H1 (cell line): ENCODE measurements at regions not wholly inside any gene's neighbourhood (a gene's known extent, or its start where the extent isn't known, plus 50 kb on each side); places are given as distances from the start of the nearest gene placed in this dataset.

ENCODE experiments used
- CTCF ChIA-PET: fragments of 300-600 bp; sonication (Branson Sonifier 250); formaldehyde crosslinking; loops from one replicate; lab custom pipeline; 2021; ENCODE audit not compliant: partially characterized antibody; lab: Charles Lee
- POLR2A ChIA-PET: fragments of 300-600 bp; sonication (Branson Sonifier 250); formaldehyde crosslinking; loops from one replicate; lab custom pipeline; 2021; ENCODE audit warnings: inconsistent platforms; ENCODE audit not compliant: partially characterized antibody; lab: Charles Lee
- DNase-seq, 2 experiments: peaks; one replicate each; pipeline versions ENCODE4 v3.0.0 to v3.0.0-alpha.2; 2010 to 2022; ENCODE audit warnings: low spot score in 2 of 2, low read depth in 1 of 2, mixed read lengths in 1 of 2
- FAIRE-seq: peaks from 2 replicates; lab custom pipeline; 2011; peaks lifted over from hg19 to GRCh38; lab: Jason Lieb, UNC
- H2AFZ ChIP-seq: 2 replicates; pipeline ENCODE4 v1.8.1; 2012; ENCODE audit warnings: low read length, inconsistent platforms
- H2AK5ac ChIP-seq: 2 replicates; pipeline ENCODE4 v1.6.1; 2013; ENCODE audit warnings: low read depth, low read length
- H2BK120ac ChIP-seq: replicated peaks from 2 replicates; pipeline ENCODE3; 2013; ENCODE audit warnings: low read depth, low read length, inconsistent platforms
- H2BK12ac ChIP-seq: 2 replicates; pipeline ENCODE4 v1.6.1; 2013; ENCODE audit warnings: low read depth, low read length
- H2BK15ac ChIP-seq: 2 replicates; pipeline ENCODE4 v1.6.1; 2013; ENCODE audit warnings: low read length
- H2BK20ac ChIP-seq: 2 replicates; pipeline ENCODE4 v1.6.1; 2013; ENCODE audit warnings: low read length
- H2BK5ac ChIP-seq: 2 replicates; pipeline ENCODE4 v1.6.1; 2013; ENCODE audit warnings: low read depth, low read length
- H3K14ac ChIP-seq: 2 replicates; pipeline ENCODE4 v1.6.1; 2013; ENCODE audit warnings: inconsistent platforms; ENCODE audit not compliant: insufficient read length
- H3K18ac ChIP-seq: 2 replicates; pipeline ENCODE4 v1.6.1; 2013; ENCODE audit warnings: low read length; ENCODE audit errors: extremely low read depth
- H3K23ac ChIP-seq: 2 replicates; pipeline ENCODE4 v1.6.1; 2013; ENCODE audit warnings: inconsistent platforms; ENCODE audit not compliant: insufficient read length
- H3K23me2 ChIP-seq: 2 replicates; pipeline ENCODE4 v1.6.1; 2013; ENCODE audit warnings: low read depth, low read length
- H3K27ac ChIP-seq: 2 replicates; pipeline ENCODE4 v1.6.1; 2011; ENCODE audit warnings: low read depth, low read length, inconsistent platforms
- H3K27me3 ChIP-seq, 4 experiments: replicated peaks in 1 of 4; 1 replicate in 1 of 4; 2 replicates in 3 of 4; pipeline versions ENCODE4 v1.6.1 to v1.8.1; 2011 to 2013; ENCODE audit warnings: low read length in 3 of 4, mild to moderate bottlenecking in 3 of 4, inconsistent platforms in 2 of 4, mixed read lengths in 2 of 4, moderate library complexity in 1 of 4; ENCODE audit not compliant: control insufficient read depth in 3 of 4, insufficient read depth in 3 of 4; ENCODE audit errors: extremely low read depth in 1 of 4
- H3K36me3 ChIP-seq, 4 experiments: 2 replicates each; pipeline versions ENCODE4 v1.6.1 to v1.8.1; 2011 to 2013; ENCODE audit warnings: mild to moderate bottlenecking in 4 of 4, low read length in 3 of 4, moderate library complexity in 2 of 4, control low read depth in 1 of 4, inconsistent platforms in 1 of 4; ENCODE audit not compliant: insufficient read depth in 4 of 4, control insufficient read depth in 2 of 4
- H3K4ac ChIP-seq: replicated peaks from 2 replicates; pipeline ENCODE3; 2013; ENCODE audit warnings: low read length, low read depth, mixed read lengths, inconsistent platforms; ENCODE audit not compliant: insufficient read length
- H3K4me1 ChIP-seq, 4 experiments: replicated peaks in 1 of 4; 1 replicate in 1 of 4; 2 replicates in 3 of 4; pipeline versions ENCODE4 v1.6.1 to v1.8.1; 2011 to 2013; ENCODE audit warnings: low read length in 3 of 4, inconsistent platforms in 2 of 4, mixed read lengths in 1 of 4; ENCODE audit not compliant: insufficient read depth in 4 of 4, control insufficient read depth in 3 of 4
- H3K4me2 ChIP-seq, 2 experiments: 2 replicates each; pipeline versions ENCODE4 v1.6.1 to v1.8.1; 2011 to 2013; ENCODE audit warnings: low read depth in 2 of 2, low read length in 2 of 2, control low read depth in 1 of 2, inconsistent platforms in 1 of 2, mild to moderate bottlenecking in 1 of 2; ENCODE audit not compliant: insufficient read depth in 1 of 2
- H3K4me3 ChIP-seq, 4 experiments: fragments of 200-600, 300-600 bp in 1 of 4; sonication (generic), shearing (Covaris generic), sonication (Bioruptor Twin) in 1 of 4; 2 replicates each; pipeline versions ENCODE4 v1.5.1 to v1.8.1; 2011 to 2016; ENCODE audit warnings: low read length in 4 of 4, low read depth in 3 of 4, control low read depth in 2 of 4, inconsistent platforms in 2 of 4, mild to moderate bottlenecking in 2 of 4, mixed read lengths in 1 of 4, moderate library complexity in 1 of 4; ENCODE audit not compliant: insufficient read depth in 2 of 4; ENCODE audit errors: extremely low read depth in 1 of 4
- H3K56ac ChIP-seq: replicated peaks from 2 replicates; pipeline ENCODE3; 2013; ENCODE audit warnings: low read depth, mild to moderate bottlenecking, mixed read lengths, low read length, inconsistent platforms; ENCODE audit not compliant: insufficient read length
- H3K79me1 ChIP-seq: 2 replicates; pipeline ENCODE4 v1.6.1; 2013; ENCODE audit warnings: low read depth, low read length, control low read depth
- H3K79me2 ChIP-seq, 2 experiments: 2 replicates each; pipeline versions ENCODE4 v1.6.1 to v1.8.1; 2012 to 2013; ENCODE audit warnings: low read length in 2 of 2, mild to moderate bottlenecking in 2 of 2, inconsistent platforms in 1 of 2; ENCODE audit not compliant: insufficient read depth in 2 of 2, control insufficient read depth in 1 of 2
- H3K9ac ChIP-seq, 4 experiments: replicated peaks in 1 of 4; 1 replicate in 1 of 4; 2 replicates in 3 of 4; pipeline versions ENCODE4 v1.6.1 to v1.8.1; 2011 to 2013; ENCODE audit warnings: low read depth in 3 of 4, low read length in 3 of 4, control low read depth in 2 of 4, mild to moderate bottlenecking in 2 of 4, moderate library complexity in 2 of 4, inconsistent platforms in 1 of 4; ENCODE audit errors: extremely low read depth in 1 of 4
- H3K9me3 ChIP-seq, 2 experiments: 2 replicates each; pipeline versions ENCODE4 v1.6.1 to v1.8.1; 2012 to 2013; ENCODE audit warnings: mild to moderate bottlenecking in 2 of 2, moderate library complexity in 2 of 2, control low read depth in 1 of 2, inconsistent platforms in 1 of 2, low read depth in 1 of 2, low read length in 1 of 2, mixed read lengths in 1 of 2; ENCODE audit not compliant: insufficient read depth in 2 of 2
- H4K20me1 ChIP-seq, 2 experiments: replicated peaks in 1 of 2; 2 replicates each; pipeline versions ENCODE3 to v1.8.1; 2011 to 2013; ENCODE audit warnings: inconsistent platforms in 2 of 2, low read length in 2 of 2, mild to moderate bottlenecking in 1 of 2; ENCODE audit not compliant: insufficient read depth in 2 of 2, control insufficient read depth in 1 of 2
- H4K5ac ChIP-seq: 2 replicates; pipeline ENCODE4 v1.6.1; 2013; ENCODE audit warnings: low read length, low read depth, mixed read lengths, inconsistent platforms; ENCODE audit not compliant: insufficient read length
- H4K8ac ChIP-seq: 2 replicates; pipeline ENCODE4 v1.8.0; 2013; ENCODE audit warnings: mild to moderate bottlenecking, moderate library complexity, low read length, inconsistent platforms; ENCODE audit not compliant: insufficient read depth; ENCODE audit errors: extremely low read depth
- H4K91ac ChIP-seq: replicated peaks from 2 replicates; pipeline ENCODE3; 2013; ENCODE audit warnings: low read length, mixed read lengths, inconsistent platforms; ENCODE audit not compliant: insufficient read length
- BRCA1 ChIP-seq: IDR thresholded peaks from 2 replicates; pipeline ENCODE4 v1.6.1; 2012; ENCODE audit warnings: low read depth, low read length, improper control_type of control experiment
- GTF2F1 ChIP-seq: IDR thresholded peaks from 2 replicates; pipeline ENCODE4 v1.6.1; 2012; ENCODE audit warnings: low read depth, low read length, improper control_type of control experiment, borderline replicate concordance
- JUN ChIP-seq: IDR thresholded peaks from 2 replicates; pipeline ENCODE4 v1.6.1; 2011; ENCODE audit warnings: low read depth, mild to moderate bottlenecking, improper control_type of control experiment, low read length
- KDM4A ChIP-seq: IDR thresholded peaks from one replicate; pipeline ENCODE4 v1.7.1; 2012; ENCODE audit warnings: low read depth, mild to moderate bottlenecking, moderate library complexity, low read length, inconsistent platforms; ENCODE audit not compliant: severe bottlenecking
- POLR2AphosphoS5 ChIP-seq: IDR thresholded peaks from 2 replicates; pipeline ENCODE4 v1.6.1; 2011; ENCODE audit warnings: low read depth, low read length
- SP1 ChIP-seq: IDR thresholded peaks from 2 replicates; pipeline ENCODE4 v1.6.1; 2011; ENCODE audit warnings: low read depth, low read length
- WGBS, 2 experiments: shearing (Covaris generic) in 1 of 2; methylation state at CpG; one replicate each; pipeline versions ENCODE4 v1.1.6 to v1.1.7; 2013 to 2015; ENCODE audit warnings: low lambda C conversion rate in 2 of 2, mixed read lengths in 2 of 2, inconsistent platforms in 1 of 2, low coverage in 1 of 2, missing lambda C conversion rate in 1 of 2; ENCODE audit not compliant: insufficient replicate concordance in 2 of 2, insufficient coverage in 1 of 2, insufficient read length in 1 of 2; ENCODE audit errors: extremely low coverage in 1 of 2, missing lambda C conversion rate in 1 of 2; 5-methylcytosine and 5-hydroxymethylcytosine counted together
- TF ChIP-seq, protein P1 (sequence below): IDR thresholded peaks from 2 replicates; pipeline ENCODE4 v1.6.1; 2011; ENCODE audit warnings: low read depth, mild to moderate bottlenecking, low read length; ENCODE audit not compliant: insufficient read depth

DNA sequence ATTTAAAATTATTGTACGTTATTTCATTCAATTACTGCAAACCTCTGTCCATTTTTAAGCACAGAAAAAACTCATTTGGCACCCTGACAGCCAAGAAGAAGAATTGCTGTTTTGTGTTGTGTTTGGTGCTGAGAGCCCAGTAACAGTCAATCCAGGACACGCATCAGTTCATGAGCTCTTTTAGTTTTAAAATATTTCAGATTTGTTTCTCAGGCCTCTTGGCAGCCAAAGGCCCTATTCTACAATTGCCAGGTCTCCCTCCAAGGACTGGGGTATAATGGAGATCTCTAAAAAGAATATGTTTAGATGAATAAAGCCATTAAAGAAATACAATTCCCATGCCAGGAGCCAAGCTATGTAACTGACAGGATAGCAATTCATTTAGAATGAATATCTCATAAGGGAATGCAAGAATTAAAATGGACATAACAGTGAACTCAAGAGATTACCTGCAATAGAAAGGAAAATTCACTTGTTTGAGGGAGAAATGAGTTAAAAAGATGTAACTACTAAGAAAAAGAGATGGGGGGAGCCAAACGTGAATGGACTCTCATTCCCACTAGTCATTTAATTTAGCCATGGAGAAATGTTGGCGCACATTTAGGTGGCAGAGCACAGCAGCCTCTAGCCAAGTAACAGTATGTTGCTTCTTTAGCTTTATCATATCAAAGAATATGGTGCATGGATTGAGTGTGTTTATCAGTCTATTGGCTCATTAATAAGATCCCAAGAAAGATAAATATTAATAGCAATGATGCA is 140.6 kb upstream of the PELI2 start:
- no peak overlapping the region for H3K14ac ChIP-seq
- H3K9me3 ChIP-seq: no peaks in the 10 kb centered on the region
- H2BK20ac ChIP-seq: no peak overlapping the region
- H3K56ac ChIP-seq: no peak overlapping the region
- no peak overlapping the region for H2BK5ac ChIP-seq
- no peak overlapping the region for H4K91ac ChIP-seq
- POLR2A ChIA-PET: no interaction called here
- no peak for DNase-seq
- no peaks in the 10 kb centered on the region for H3K4me1 ChIP-seq
- no peak overlapping the region for H2BK12ac ChIP-seq
- H2BK15ac ChIP-seq: no peak overlapping the region
- H2BK120ac ChIP-seq: no peak overlapping the region
- H3K23me2 ChIP-seq: no peaks in the 10 kb centered on the region
- TF ChIP-seq JUN (no peak), BRCA1 (no peak), KDM4A (no peak), POLR2AphosphoS5 (no peak), SP1 (no peak), GTF2F1 (no peak)
- TF ChIP-seq, protein P1, sequence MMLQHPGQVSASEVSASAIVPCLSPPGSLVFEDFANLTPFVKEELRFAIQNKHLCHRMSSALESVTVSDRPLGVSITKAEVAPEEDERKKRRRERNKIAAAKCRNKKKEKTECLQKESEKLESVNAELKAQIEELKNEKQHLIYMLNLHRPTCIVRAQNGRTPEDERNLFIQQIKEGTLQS: no peak
- TF ChIP-seq, all 59 proteins: peak for 0
- 89% methylated on average over 4 of the region's 4 CpGs; no CpG with 5 or more reads in 1 of the 2 experiments for WGBS, 2 experiments
- H3K36me3 ChIP-seq: no peaks in the 10 kb centered on the region
- H4K5ac ChIP-seq: no peak overlapping the region
- CTCF ChIA-PET: interaction anchor here (0.9 to 1.4 kb wide), 2 partner anchors 10 to 12 kb away, joined by 3 to 4 read pairs; no protein-coding TSS in a partner anchor
- H4K20me1 ChIP-seq: no peaks in the 10 kb centered on the region
- H2AFZ ChIP-seq: no peak overlapping the region
- no peak overlapping the region for H3K18ac ChIP-seq
- no peak overlapping the region for H3K23ac ChIP-seq
- H2AK5ac ChIP-seq: no peak overlapping the region
- H3K27me3 ChIP-seq: no peaks in the 10 kb centered on the region
- H3K79me1 ChIP-seq: no peaks in the 10 kb centered on the region
- no peak for FAIRE-seq
- no peaks in the 10 kb centered on the region for H3K79me2 ChIP-seq
- H3K9ac ChIP-seq: no peak overlapping the region
- H3K4me2 ChIP-seq: no peak overlapping the region
- H4K8ac ChIP-seq: no peak overlapping the region
- H3K27ac ChIP-seq: no peak overlapping the region
- H3K4me3 ChIP-seq: no peak overlapping the region
- H3K4ac ChIP-seq: no peak overlapping the region
